ENCODE measurements at regions not wholly inside any gene's neighbourhood (a gene's known extent, or its start where the extent isn't known, plus 50 kb on each side); places are given as distances from the start of the nearest gene placed in this dataset.

DNA sequence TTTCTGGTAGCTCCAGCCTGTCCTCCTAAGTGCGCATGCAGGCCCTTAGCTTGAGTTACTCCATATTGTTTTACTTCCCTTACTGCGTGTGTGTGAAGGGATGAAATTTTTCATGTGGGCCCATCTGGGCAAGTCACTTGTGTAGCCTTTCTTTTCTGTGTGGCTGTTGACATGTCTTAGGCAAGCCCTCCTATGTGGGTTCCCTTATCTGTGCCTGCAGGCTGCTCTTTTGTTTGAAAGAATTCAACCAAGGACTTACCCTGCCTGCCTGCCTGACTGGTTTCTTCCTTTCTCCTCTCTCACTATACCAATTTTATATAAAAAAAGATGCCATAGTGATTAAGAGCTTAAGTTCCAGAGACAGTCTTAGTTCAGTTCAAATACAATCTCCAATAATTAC is 249.3 kb downstream of the ATG4C start:
- TF ChIP-seq, protein P1, sequence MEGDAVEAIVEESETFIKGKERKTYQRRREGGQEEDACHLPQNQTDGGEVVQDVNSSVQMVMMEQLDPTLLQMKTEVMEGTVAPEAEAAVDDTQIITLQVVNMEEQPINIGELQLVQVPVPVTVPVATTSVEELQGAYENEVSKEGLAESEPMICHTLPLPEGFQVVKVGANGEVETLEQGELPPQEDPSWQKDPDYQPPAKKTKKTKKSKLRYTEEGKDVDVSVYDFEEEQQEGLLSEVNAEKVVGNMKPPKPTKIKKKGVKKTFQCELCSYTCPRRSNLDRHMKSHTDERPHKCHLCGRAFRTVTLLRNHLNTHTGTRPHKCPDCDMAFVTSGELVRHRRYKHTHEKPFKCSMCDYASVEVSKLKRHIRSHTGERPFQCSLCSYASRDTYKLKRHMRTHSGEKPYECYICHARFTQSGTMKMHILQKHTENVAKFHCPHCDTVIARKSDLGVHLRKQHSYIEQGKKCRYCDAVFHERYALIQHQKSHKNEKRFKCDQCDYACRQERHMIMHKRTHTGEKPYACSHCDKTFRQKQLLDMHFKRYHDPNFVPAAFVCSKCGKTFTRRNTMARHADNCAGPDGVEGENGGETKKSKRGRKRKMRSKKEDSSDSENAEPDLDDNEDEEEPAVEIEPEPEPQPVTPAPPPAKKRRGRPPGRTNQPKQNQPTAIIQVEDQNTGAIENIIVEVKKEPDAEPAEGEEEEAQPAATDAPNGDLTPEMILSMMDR (IDR thresholded peaks at IDR 0.05), result no peak
- no peak for TF ChIP-seq POLR2A (IDR thresholded peaks at IDR 0.05)

Measured in suprapubic skin (tissue), 3 donors.